Testis (tissue), 2 donors: ENCODE measurements at regions not wholly inside any gene's neighbourhood (a gene's known extent, or its start where the extent isn't known, plus 50 kb on each side); places are given as distances from the start of the nearest gene placed in this dataset.

Experiments used
- POLR2A ChIP-seq: fragments of 450-650 bp; IDR thresholded peaks from one replicate; pipeline ENCODE4 v1.6.1; 2017; ENCODE audit warnings: antibody characterized with exemption, mild to moderate bottlenecking, moderate library complexity
- TF ChIP-seq, protein P1 (sequence below), 3 experiments: fragments of 450-650 bp in 2 of 3; fragments of 200-600 bp in 1 of 3; sonication (generic) in 1 of 3; IDR thresholded peaks; one replicate each; pipeline ENCODE4 v1.5.1; 2016 to 2019; ENCODE audit warnings: antibody characterized with exemption in 3 of 3, mild to moderate bottlenecking in 2 of 3, moderate library complexity in 1 of 3

- no peak for TF ChIP-seq POLR2A
- TF ChIP-seq, protein P1, sequence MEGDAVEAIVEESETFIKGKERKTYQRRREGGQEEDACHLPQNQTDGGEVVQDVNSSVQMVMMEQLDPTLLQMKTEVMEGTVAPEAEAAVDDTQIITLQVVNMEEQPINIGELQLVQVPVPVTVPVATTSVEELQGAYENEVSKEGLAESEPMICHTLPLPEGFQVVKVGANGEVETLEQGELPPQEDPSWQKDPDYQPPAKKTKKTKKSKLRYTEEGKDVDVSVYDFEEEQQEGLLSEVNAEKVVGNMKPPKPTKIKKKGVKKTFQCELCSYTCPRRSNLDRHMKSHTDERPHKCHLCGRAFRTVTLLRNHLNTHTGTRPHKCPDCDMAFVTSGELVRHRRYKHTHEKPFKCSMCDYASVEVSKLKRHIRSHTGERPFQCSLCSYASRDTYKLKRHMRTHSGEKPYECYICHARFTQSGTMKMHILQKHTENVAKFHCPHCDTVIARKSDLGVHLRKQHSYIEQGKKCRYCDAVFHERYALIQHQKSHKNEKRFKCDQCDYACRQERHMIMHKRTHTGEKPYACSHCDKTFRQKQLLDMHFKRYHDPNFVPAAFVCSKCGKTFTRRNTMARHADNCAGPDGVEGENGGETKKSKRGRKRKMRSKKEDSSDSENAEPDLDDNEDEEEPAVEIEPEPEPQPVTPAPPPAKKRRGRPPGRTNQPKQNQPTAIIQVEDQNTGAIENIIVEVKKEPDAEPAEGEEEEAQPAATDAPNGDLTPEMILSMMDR (IDR thresholded peaks at IDR 0.05), result no peak
Measured at GRCh38 chr14:25394356-25394755, 344.4 kb upstream of the STXBP6 start.
